Muscle layer of duodenum (tissue), 2 donors: ENCODE measurements at regions not wholly inside any gene's neighbourhood (a gene's known extent, or its start where the extent isn't known, plus 50 kb on each side); places are given as distances from the start of the nearest gene placed in this dataset.

Experiments
- H3K27ac ChIP-seq: one replicate; pipeline ENCODE4 v1.7.0; 2013; ENCODE audit warnings: mild to moderate bottlenecking, low read length
- H3K27me3 ChIP-seq: one replicate; pipeline ENCODE4 v1.7.0; 2013; ENCODE audit warnings: low read depth, mild to moderate bottlenecking, control low read depth, low read length
- H3K36me3 ChIP-seq, 2 donors: one replicate each; pipeline ENCODE4 v1.7.0; 2013; ENCODE audit warnings: low read length in 2 of 2, control low read depth in 1 of 2, mild to moderate bottlenecking in 1 of 2; ENCODE audit not compliant: insufficient read depth in 2 of 2, control insufficient read depth in 1 of 2
- H3K4me1 ChIP-seq, 2 donors: one replicate each; pipeline ENCODE4 v1.7.0; 2013; ENCODE audit warnings: low read length in 2 of 2, mild to moderate bottlenecking in 2 of 2, control low read depth in 1 of 2, moderate library complexity in 1 of 2; ENCODE audit not compliant: insufficient read depth in 2 of 2, control insufficient read depth in 1 of 2
- H3K4me3 ChIP-seq, 2 donors: one replicate each; pipeline ENCODE4 v1.7.0; 2013; ENCODE audit warnings: low read length in 2 of 2, low read depth in 1 of 2, mild to moderate bottlenecking in 1 of 2
- H3K9me3 ChIP-seq, 2 donors: one replicate each; pipeline ENCODE4 v1.7.0; 2013; ENCODE audit warnings: low read length in 2 of 2, control low read depth in 1 of 2, mild to moderate bottlenecking in 1 of 2; ENCODE audit not compliant: control insufficient read depth in 1 of 2
- donor health status: healthy.

GRCh38 chr13:44244288-44244687, 129.3 kb upstream of the SERP2 start:
- Histone ChIP-seq H3K36me3 (no peaks in the 10 kb centered on the region), H3K9me3 (no peaks in the 10 kb centered on the region), H3K4me3 (no peak overlapping the region), H3K27me3 (no peaks in the 10 kb centered on the region), H3K4me1 (peaks cover 0 to 2% of the 10 kb centered on the region in 2 donors), H3K27ac (no peak overlapping the region)

GRCh38 chr13:44249431-44249836, 124.2 kb upstream of the SERP2 start:
- Histone ChIP-seq H3K4me1 (peaks cover 6 to 19% of the 10 kb centered on the region in 2 donors), H3K36me3 (no peaks in the 10 kb centered on the region), H3K27me3 (no peaks in the 10 kb centered on the region), H3K4me3 (no peak overlapping the region), H3K9me3 (no peaks in the 10 kb centered on the region), H3K27ac (peak overlapping the region; percentile 40)

GRCh38 chr13:44252938-44253337, 120.7 kb upstream of the SERP2 start:
- Histone ChIP-seq H3K4me1 (peaks cover 6 to 19% of the 10 kb centered on the region in 2 donors), H3K27me3 (no peaks in the 10 kb centered on the region), H3K4me3 (no peak overlapping the region), H3K27ac (no peak overlapping the region), H3K36me3 (no peaks in the 10 kb centered on the region), H3K9me3 (no peaks in the 10 kb centered on the region)

GRCh38 chr13:44255771-44256364, 117.8 kb upstream of the SERP2 start:
- Histone ChIP-seq H3K4me1 (peaks cover 8 to 14% of the 10 kb centered on the region in 2 donors), H3K27me3 (no peaks in the 10 kb centered on the region), H3K27ac (no peak overlapping the region), H3K36me3 (no peaks in the 10 kb centered on the region), H3K9me3 (no peaks in the 10 kb centered on the region), H3K4me3 (no peak overlapping the region)

- Histone ChIP-seq H3K27ac (no peak overlapping the region), H3K27me3 (no peaks in the 10 kb centered on the region), H3K36me3 (no peaks in the 10 kb centered on the region), H3K4me1 (peaks cover 8 to 11% of the 10 kb centered on the region in 2 donors), H3K4me3 (no peak overlapping the region), H3K9me3 (no peaks in the 10 kb centered on the region)
Measured at GRCh38 chr13:44257796-44258195, 115.8 kb upstream of the SERP2 start.

GRCh38 chr13:44259045-44260027, 114.3 kb upstream of the SERP2 start:
- no peak overlapping the region for H3K4me3 ChIP-seq
- no peaks in the 10 kb centered on the region for H3K36me3 ChIP-seq
- H3K27me3 ChIP-seq = no peaks in the 10 kb centered on the region
- peaks cover 5 to 8% of the 10 kb centered on the region in 2 donors for H3K4me1 ChIP-seq
- peak overlapping the region; percentile 52 for H3K27ac ChIP-seq
- no peaks in the 10 kb centered on the region for H3K9me3 ChIP-seq

GRCh38 chr13:44260336-44260735, 113.3 kb upstream of the SERP2 start:
- Histone ChIP-seq H3K9me3 (no peaks in the 10 kb centered on the region), H3K4me1 (peaks cover 5 to 8% of the 10 kb centered on the region in 2 donors), H3K27me3 (no peaks in the 10 kb centered on the region), H3K36me3 (no peaks in the 10 kb centered on the region), H3K4me3 (no peak overlapping the region), H3K27ac (no peak overlapping the region)

- Histone ChIP-seq H3K27ac (no peak overlapping the region), H3K9me3 (no peaks in the 10 kb centered on the region), H3K4me1 (peaks cover 4 to 5% of the 10 kb centered on the region in 2 donors), H3K4me3 (no peak overlapping the region), H3K36me3 (no peaks in the 10 kb centered on the region), H3K27me3 (no peaks in the 10 kb centered on the region)
Measured at GRCh38 chr13:44263751-44264620, 109.6 kb upstream of the SERP2 start.

- peaks cover 0 to 1% of the 10 kb centered on the region in 2 donors for H3K4me1 ChIP-seq
- H3K4me3 ChIP-seq = no peak overlapping the region
- H3K9me3 ChIP-seq = no peaks in the 10 kb centered on the region
- no peak overlapping the region for H3K27ac ChIP-seq
- no peaks in the 10 kb centered on the region for H3K36me3 ChIP-seq
- no peaks in the 10 kb centered on the region for H3K27me3 ChIP-seq
Measured at GRCh38 chr13:44266305-44266704, 107.3 kb upstream of the SERP2 start.

- Histone ChIP-seq H3K4me1 (peaks cover 0 to 6% of the 10 kb centered on the region in 2 donors), H3K36me3 (no peaks in the 10 kb centered on the region), H3K27ac (no peak overlapping the region), H3K27me3 (no peaks in the 10 kb centered on the region), H3K4me3 (no peak overlapping the region), H3K9me3 (no peaks in the 10 kb centered on the region)
Measured at GRCh38 chr13:44266772-44267171, 106.9 kb upstream of the SERP2 start.

- H3K36me3 ChIP-seq = no peaks in the 10 kb centered on the region
- no peaks in the 10 kb centered on the region for H3K27me3 ChIP-seq
- H3K4me1 ChIP-seq = peaks cover 0 to 10% of the 10 kb centered on the region in 2 donors
- no peaks in the 10 kb centered on the region for H3K9me3 ChIP-seq
- H3K4me3 ChIP-seq = no peak overlapping the region
- no peak overlapping the region for H3K27ac ChIP-seq
Measured at GRCh38 chr13:44267203-44267602, 106.4 kb upstream of the SERP2 start.
